OCI-LY3 (cell line): ENCODE measurements at regions not wholly inside any gene's neighbourhood (a gene's known extent, or its start where the extent isn't known, plus 50 kb on each side); places are given as distances from the start of the nearest gene placed in this dataset.
"Not testable (repeated sequence)": the region's sequence is repeated elsewhere in the genome, so short reads cannot be mapped to it uniquely, and the experiment has no call there.

ENCODE experiments used
- CTCF ChIP-seq: fragments of 200-600, 300-600 bp; sonication (generic); IDR thresholded peaks from 2 replicates; pipeline ENCODE4 v1.5.1; 2014; ENCODE audit warnings: antibody characterized with exemption, low read length, low read depth
- EZH2phosphoT487 ChIP-seq: fragments of 200-600 bp; shearing (Covaris generic); IDR thresholded peaks from 2 replicates; pipeline ENCODE4 v1.6.1; 2018; ENCODE audit warnings: antibody characterized with exemption, mixed run types, low read depth

- TF ChIP-seq CTCF, EZH2phosphoT487: not testable (repeated sequence)
Measured at GRCh38 chr2:95752126-95752525, 160.3 kb downstream of the TRIM43 start.
